ENCODE measurements at regions not wholly inside any gene's neighbourhood (a gene's known extent, or its start where the extent isn't known, plus 50 kb on each side); places are given as distances from the start of the nearest gene placed in this dataset.

DNA sequence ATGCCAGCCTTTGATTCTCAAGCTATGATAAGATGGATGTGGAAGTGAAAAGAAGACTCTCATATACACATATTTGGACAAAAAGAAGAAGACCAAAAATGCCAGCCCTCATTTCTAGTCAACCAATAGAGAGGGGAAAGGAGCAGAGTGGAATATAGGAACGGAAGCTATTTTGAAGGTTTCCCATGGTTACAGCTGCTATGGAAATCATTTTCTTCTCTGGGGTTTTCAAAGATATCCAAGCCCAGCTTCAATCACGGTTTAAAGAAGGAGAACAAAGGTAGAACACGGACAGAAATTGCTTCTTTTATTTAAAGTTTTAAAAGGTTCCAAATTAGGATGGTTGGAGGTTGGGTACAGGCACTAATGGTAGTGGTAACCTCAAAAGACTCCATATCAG is 181.0 kb upstream of the PRICKLE2 start:
- TF ChIP-seq, protein P1, sequence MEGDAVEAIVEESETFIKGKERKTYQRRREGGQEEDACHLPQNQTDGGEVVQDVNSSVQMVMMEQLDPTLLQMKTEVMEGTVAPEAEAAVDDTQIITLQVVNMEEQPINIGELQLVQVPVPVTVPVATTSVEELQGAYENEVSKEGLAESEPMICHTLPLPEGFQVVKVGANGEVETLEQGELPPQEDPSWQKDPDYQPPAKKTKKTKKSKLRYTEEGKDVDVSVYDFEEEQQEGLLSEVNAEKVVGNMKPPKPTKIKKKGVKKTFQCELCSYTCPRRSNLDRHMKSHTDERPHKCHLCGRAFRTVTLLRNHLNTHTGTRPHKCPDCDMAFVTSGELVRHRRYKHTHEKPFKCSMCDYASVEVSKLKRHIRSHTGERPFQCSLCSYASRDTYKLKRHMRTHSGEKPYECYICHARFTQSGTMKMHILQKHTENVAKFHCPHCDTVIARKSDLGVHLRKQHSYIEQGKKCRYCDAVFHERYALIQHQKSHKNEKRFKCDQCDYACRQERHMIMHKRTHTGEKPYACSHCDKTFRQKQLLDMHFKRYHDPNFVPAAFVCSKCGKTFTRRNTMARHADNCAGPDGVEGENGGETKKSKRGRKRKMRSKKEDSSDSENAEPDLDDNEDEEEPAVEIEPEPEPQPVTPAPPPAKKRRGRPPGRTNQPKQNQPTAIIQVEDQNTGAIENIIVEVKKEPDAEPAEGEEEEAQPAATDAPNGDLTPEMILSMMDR (IDR thresholded peaks at IDR 0.05): no peak
- no peak for TF ChIP-seq POLR2A (IDR thresholded peaks at IDR 0.05)
